Gastrocnemius medialis (tissue), 4 donors: ENCODE measurements at regions not wholly inside any gene's neighbourhood (a gene's known extent, or its start where the extent isn't known, plus 50 kb on each side); places are given as distances from the start of the nearest gene placed in this dataset.
"Not testable (repeated sequence)": the region's sequence is repeated elsewhere in the genome, so short reads cannot be mapped to it uniquely, and the experiment has no call there.

Experiments
- ATAC-seq, 2 donors: fragments of 150-250 bp; one replicate each; pipeline ENCODE4 v1.9.1; 2016
- DNase-seq, 2 donors: peaks; one replicate each; pipeline ENCODE4 v3.0.0-alpha.2; 2019
- H3K27ac ChIP-seq, 4 donors: fragments of 200-600 bp; sonication (generic); 1 replicate in 1 of 4; 2 replicates in 3 of 4; pipeline ENCODE4 v1.5.1; 2016 to 2018; ENCODE audit warnings: mild to moderate bottlenecking in 2 of 4, moderate library complexity in 1 of 4
- H3K27me3 ChIP-seq, 3 donors: fragments of 200-600 bp; sonication (generic) in 2 of 3; 1 replicate in 1 of 3; 2 replicates in 2 of 3; pipeline versions ENCODE4 v1.5.1 to v1.6.0; 2016 to 2019; ENCODE audit warnings: mild to moderate bottlenecking in 1 of 3, moderate library complexity in 1 of 3
- H3K36me3 ChIP-seq, 2 donors: fragments of 200-600 bp; sonication (generic) in 1 of 2; one replicate each; pipeline ENCODE4 v1.5.1; 2017 to 2018
- H3K4me1 ChIP-seq, 2 donors: fragments of 200-600 bp; sonication (generic) in 1 of 2; one replicate each; pipeline ENCODE4 v1.5.1; 2016 to 2017; ENCODE audit warnings: mild to moderate bottlenecking in 2 of 2
- H3K4me3 ChIP-seq, 4 donors: fragments of 200-600 bp; sonication (generic) in 3 of 4; 1 replicate in 1 of 4; 2 replicates in 3 of 4; pipeline ENCODE4 v1.5.1; 2016 to 2019; ENCODE audit warnings: mild to moderate bottlenecking in 2 of 4
- H3K9me3 ChIP-seq, 3 donors: fragments of 200-600 bp; sonication (generic) in 2 of 3; 1 replicate in 1 of 3; 2 replicates in 2 of 3; pipeline ENCODE4 v1.5.1; 2016 to 2019
- POLR2A ChIP-seq, 2 donors: fragments of 450-650 bp; IDR thresholded peaks; one replicate each; pipeline ENCODE4 v1.6.1; 2017; ENCODE audit warnings: antibody characterized with exemption in 2 of 2, mild to moderate bottlenecking in 2 of 2, moderate library complexity in 2 of 2
- in situ Hi-C, 4 donors: fragments of 200-750 bp; cut with MboI; loops; one replicate each; pipeline versions ENCODE4 v1.15.0 to v1.8.0; 2017; ENCODE audit warnings: low sequenced_read_pairs in 4 of 4
- intact Hi-C: fragments of 100-400 bp; cut with DNase I; formaldehyde crosslinking; loops from one replicate; pipeline ENCODE4 v1.15.1; 2023; ENCODE audit warnings: low total_unique reads
- TF ChIP-seq, protein P1 (sequence below), 5 experiments: fragments of 450-650 bp in 3 of 5; fragments of 200-600 bp in 2 of 5; sonication (generic) in 2 of 5; IDR thresholded peaks in 4 of 5; conservative IDR thresholded peaks in 1 of 5; 1 replicate in 4 of 5; 2 replicates in 1 of 5; pipeline ENCODE4 v1.5.1; 2016 to 2019; ENCODE audit warnings: antibody characterized with exemption in 5 of 5, mild to moderate bottlenecking in 3 of 5, moderate library complexity in 3 of 5

DNA sequence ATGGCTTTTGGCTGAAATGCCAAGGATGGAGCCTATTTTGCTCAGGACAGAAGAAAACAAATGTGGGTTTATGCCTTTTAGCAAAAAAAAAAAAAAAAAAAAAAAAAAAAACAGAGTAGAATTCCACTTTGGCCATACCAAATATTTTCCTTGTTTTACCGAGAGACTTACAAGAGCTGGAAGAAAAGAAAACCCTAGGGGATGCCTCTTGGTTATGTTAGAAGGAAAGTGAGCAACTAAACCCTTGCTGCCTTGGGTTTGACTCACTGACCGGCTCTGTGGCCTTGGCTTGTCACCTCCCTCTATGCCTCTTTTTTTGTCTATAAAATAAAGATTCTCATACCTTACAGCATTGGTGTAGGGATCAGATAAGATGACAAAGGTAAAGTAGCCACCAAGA, 69.6 kb upstream of the ABCA1 start:
- Histone ChIP-seq H3K27ac (no peak overlapping the region), H3K4me1 (peaks cover 17 to 19% of the 10 kb centered on the region in 2 donors), H3K9me3 (no peaks in the 10 kb centered on the region), H3K36me3 (no peaks in the 10 kb centered on the region), H3K27me3 (no peaks in the 10 kb centered on the region), H3K4me3 (no peak overlapping the region)
- in situ Hi-C loops (loop anchor here in 2 of 4 donors (10.0 to 25.0 kb wide), 2 partner anchors 133 to 135 kb away; no protein-coding TSS in a partner anchor), intact Hi-C loops (loop anchor here (10.0 kb wide), 2 partner anchors 223 to 447 kb away; partner anchors contain the start of gene FSD1L)
- no peak for TF ChIP-seq POLR2A (IDR thresholded peaks at IDR 0.05)
- TF ChIP-seq, protein P1, sequence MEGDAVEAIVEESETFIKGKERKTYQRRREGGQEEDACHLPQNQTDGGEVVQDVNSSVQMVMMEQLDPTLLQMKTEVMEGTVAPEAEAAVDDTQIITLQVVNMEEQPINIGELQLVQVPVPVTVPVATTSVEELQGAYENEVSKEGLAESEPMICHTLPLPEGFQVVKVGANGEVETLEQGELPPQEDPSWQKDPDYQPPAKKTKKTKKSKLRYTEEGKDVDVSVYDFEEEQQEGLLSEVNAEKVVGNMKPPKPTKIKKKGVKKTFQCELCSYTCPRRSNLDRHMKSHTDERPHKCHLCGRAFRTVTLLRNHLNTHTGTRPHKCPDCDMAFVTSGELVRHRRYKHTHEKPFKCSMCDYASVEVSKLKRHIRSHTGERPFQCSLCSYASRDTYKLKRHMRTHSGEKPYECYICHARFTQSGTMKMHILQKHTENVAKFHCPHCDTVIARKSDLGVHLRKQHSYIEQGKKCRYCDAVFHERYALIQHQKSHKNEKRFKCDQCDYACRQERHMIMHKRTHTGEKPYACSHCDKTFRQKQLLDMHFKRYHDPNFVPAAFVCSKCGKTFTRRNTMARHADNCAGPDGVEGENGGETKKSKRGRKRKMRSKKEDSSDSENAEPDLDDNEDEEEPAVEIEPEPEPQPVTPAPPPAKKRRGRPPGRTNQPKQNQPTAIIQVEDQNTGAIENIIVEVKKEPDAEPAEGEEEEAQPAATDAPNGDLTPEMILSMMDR (IDR thresholded peaks at IDR 0.05 in 4 of 5, conservative IDR thresholded peaks at IDR 0.05 in 1 of 5): no peak
- DNase-seq (no peak), ATAC-seq (no peak)

GRCh38 chr9:104999136-104999535, 71.2 kb upstream of the ABCA1 start:
- no peak for DNase-seq
- TF ChIP-seq POLR2A (IDR thresholded peaks at IDR 0.05): no peak
- intact Hi-C loops: loop anchor here (10.0 kb wide), 2 partner anchors 224 to 446 kb away; partner anchors contain the start of gene FSD1L

GRCh38 chr9:105000529-105000928, 72.6 kb upstream of the ABCA1 start:
- H3K27me3 ChIP-seq, in situ Hi-C loops, H3K27ac ChIP-seq, H3K36me3 ChIP-seq, H3K4me3 ChIP-seq, DNase-seq, ATAC-seq, H3K4me1 ChIP-seq, intact Hi-C loops, H3K9me3 ChIP-seq: not testable (repeated sequence)

More at GRCh38 chr9:104999136-104999535, 71.2 kb upstream of the ABCA1 start:
- H3K36me3 ChIP-seq: no peaks in the 10 kb centered on the region
- in situ Hi-C loops: loop anchor here in 2 of 4 donors (10.0 to 25.0 kb wide), 2 partner anchors 134 to 137 kb away; no protein-coding TSS in a partner anchor
- peaks cover under 1 to 3% of the 10 kb centered on the region in 2 donors for H3K4me1 ChIP-seq
- H3K9me3 ChIP-seq: no peaks in the 10 kb centered on the region
- no peak for ATAC-seq
- no peaks in the 10 kb centered on the region for H3K27me3 ChIP-seq
- H3K4me3 ChIP-seq: no peak overlapping the region
- no peak overlapping the region for H3K27ac ChIP-seq

DNA sequence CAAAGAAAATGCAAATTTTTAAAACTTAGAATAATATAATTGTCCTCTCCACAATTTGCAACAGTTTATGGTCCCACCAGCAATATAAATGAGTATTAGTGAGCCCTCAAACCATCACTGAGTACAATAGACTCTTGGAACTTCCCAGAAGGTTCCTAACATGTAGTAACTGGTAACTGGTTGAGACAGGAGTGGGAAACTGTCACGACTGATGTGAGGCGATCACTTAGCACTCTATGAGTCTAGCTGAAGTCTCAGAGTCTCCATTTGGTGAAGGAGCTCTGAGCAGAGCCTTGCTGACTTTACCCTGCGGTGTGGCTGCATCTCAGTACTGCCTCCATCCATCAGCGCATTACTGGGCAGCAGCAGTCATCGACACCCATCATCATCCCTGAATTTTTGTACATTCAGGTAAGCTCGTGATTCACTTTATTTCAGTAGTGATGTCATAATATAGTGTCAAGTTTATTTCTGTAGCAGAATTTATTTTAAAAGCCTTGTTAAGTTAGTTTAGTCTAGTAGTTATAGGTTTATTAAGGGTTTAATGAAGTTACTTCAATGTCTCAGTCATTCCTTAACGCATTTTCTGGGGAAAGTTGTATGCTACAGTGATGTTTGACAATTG, 76.6 kb upstream of the ABCA1 start:
- ATAC-seq (no peak), DNase-seq (no peak)
- no peak for TF ChIP-seq POLR2A (IDR thresholded peaks at IDR 0.05)
- TF ChIP-seq, protein P1 (IDR thresholded peaks at IDR 0.05 in 4 of 5, conservative IDR thresholded peaks at IDR 0.05 in 1 of 5): no peak
- no peaks in the 10 kb centered on the region for H3K27me3 ChIP-seq
- H3K36me3 ChIP-seq: no peaks in the 10 kb centered on the region
- H3K4me1 ChIP-seq: no peaks in the 10 kb centered on the region
- in situ Hi-C loops: no loop called here
- no peak overlapping the region for H3K27ac ChIP-seq
- no peak overlapping the region for H3K4me3 ChIP-seq
- no peaks in the 10 kb centered on the region for H3K9me3 ChIP-seq
- intact Hi-C loops: no loop called here

GRCh38 chr9:105005186-105005585, 77.2 kb upstream of the ABCA1 start:
- in situ Hi-C loops: no loop called here
- TF ChIP-seq POLR2A (IDR thresholded peaks at IDR 0.05): no peak

GRCh38 chr9:105006514-105006913, 78.6 kb upstream of the ABCA1 start:
- no peak overlapping the region for H3K27ac ChIP-seq
- DNase-seq (no peak), ATAC-seq (no peak)
- H3K36me3 ChIP-seq: no peaks in the 10 kb centered on the region
- no peaks in the 10 kb centered on the region for H3K27me3 ChIP-seq
- no peak overlapping the region for H3K4me3 ChIP-seq
- no peaks in the 10 kb centered on the region for H3K9me3 ChIP-seq
- no peaks in the 10 kb centered on the region for H3K4me1 ChIP-seq
- in situ Hi-C loops (no loop called here), intact Hi-C loops (no loop called here)
- TF ChIP-seq, protein P1 (IDR thresholded peaks at IDR 0.05 in 4 of 5, conservative IDR thresholded peaks at IDR 0.05 in 1 of 5): no peak
- TF ChIP-seq POLR2A (IDR thresholded peaks at IDR 0.05): no peak

More at GRCh38 chr9:105005186-105005585, 77.2 kb upstream of the ABCA1 start:
- DNase-seq (no peak), ATAC-seq (no peak)
- intact Hi-C loops: no loop called here
- Histone ChIP-seq H3K9me3 (no peaks in the 10 kb centered on the region), H3K36me3 (no peaks in the 10 kb centered on the region), H3K27ac (no peak overlapping the region), H3K27me3 (no peaks in the 10 kb centered on the region), H3K4me3 (no peak overlapping the region), H3K4me1 (no peaks in the 10 kb centered on the region)
